ENCODE measurements at regions not wholly inside any gene's neighbourhood (a gene's known extent, or its start where the extent isn't known, plus 50 kb on each side); places are given as distances from the start of the nearest gene placed in this dataset.

DNA sequence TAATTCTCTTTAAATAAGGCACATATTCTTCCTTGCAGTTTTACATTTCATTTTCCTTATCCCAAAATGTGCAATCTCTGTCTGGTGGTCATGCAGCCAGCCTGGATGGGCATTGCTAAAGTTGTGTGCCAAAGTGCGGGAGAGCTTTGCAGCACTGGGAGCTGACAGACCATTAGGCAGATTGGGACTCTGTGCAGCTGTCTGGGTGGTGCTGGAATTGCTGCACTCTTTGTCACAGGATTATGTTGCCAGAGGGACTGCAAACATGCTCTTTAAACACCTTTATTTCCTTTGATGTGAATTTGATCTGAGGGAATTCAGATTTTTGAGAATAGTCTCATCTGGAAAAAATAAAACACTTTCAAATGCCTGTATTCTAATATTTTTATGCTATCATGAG lies 956.2 kb upstream of the DIAPH2 start:
- Mint-ChIP-seq H3K4me3 (no peak overlapping the region), H3K36me3 (ENCODE audit: low read depth) (no peaks in the 10 kb centered on the region), H3K9me3 (no peaks in the 10 kb centered on the region), H3K4me1 (ENCODE audit: low read depth) (no peaks in the 10 kb centered on the region), H3K27ac (no peak overlapping the region), H3K27me3 (ENCODE audit: insufficient read depth) (no peaks in the 10 kb centered on the region)
- TF ChIP-seq, protein P1, sequence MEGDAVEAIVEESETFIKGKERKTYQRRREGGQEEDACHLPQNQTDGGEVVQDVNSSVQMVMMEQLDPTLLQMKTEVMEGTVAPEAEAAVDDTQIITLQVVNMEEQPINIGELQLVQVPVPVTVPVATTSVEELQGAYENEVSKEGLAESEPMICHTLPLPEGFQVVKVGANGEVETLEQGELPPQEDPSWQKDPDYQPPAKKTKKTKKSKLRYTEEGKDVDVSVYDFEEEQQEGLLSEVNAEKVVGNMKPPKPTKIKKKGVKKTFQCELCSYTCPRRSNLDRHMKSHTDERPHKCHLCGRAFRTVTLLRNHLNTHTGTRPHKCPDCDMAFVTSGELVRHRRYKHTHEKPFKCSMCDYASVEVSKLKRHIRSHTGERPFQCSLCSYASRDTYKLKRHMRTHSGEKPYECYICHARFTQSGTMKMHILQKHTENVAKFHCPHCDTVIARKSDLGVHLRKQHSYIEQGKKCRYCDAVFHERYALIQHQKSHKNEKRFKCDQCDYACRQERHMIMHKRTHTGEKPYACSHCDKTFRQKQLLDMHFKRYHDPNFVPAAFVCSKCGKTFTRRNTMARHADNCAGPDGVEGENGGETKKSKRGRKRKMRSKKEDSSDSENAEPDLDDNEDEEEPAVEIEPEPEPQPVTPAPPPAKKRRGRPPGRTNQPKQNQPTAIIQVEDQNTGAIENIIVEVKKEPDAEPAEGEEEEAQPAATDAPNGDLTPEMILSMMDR (IDR thresholded peaks at IDR 0.05), result no peak
- no peak for DNase-seq

DNA sequence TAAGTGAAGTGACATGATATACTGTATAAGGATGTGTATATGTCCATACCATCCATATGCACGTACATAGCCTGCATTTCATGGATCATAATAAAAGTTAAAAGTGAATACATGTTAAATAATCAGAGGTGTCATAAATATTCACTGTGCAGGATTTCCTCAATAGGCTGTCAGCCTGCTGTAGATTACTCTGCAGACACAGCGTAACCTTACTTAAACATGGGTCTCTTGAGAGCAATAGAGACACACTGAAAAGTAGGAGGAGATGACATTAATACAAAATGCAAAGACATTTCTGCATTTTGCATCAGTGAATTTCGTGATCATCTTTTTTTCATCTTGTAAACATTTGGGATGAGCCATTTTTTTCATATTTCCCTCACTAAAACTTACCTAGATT lies 955.2 kb upstream of the DIAPH2 start:
- TF ChIP-seq, protein P1 (IDR thresholded peaks at IDR 0.05), result no peak

DNA sequence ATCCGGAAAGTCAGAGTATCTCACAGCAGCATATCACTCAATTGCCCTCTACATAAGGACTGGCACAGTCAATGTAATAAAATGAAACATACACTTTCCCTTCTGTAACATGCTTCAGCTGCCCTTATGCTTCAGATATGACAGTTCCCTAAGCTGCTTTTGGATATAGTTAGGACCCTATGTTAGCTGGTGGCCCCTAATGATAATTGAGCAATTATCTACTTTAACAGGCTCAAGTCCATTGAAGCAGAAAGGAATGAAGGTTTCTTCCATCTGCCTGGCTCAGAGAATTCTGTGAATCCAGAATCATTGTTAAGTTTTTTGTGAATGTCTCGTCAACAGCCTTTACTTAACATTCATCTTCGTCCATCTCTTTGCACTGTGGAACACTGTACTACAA lies 951.2 kb upstream of the DIAPH2 start:
- TF ChIP-seq, protein P1 (IDR thresholded peaks at IDR 0.05), result no peak
- H3K27ac Mint-ChIP-seq, result no peak overlapping the region
- no peaks in the 10 kb centered on the region for H3K4me1 Mint-ChIP-seq (ENCODE audit: low read depth)
- DNase-seq, result no peak
- H3K4me3 Mint-ChIP-seq, result no peak overlapping the region
- H3K36me3 Mint-ChIP-seq (ENCODE audit: low read depth), result no peaks in the 10 kb centered on the region
- peaks cover 14% of the 10 kb centered on the region; the same call in 1 of the 2 replicates for H3K9me3 Mint-ChIP-seq
- no peaks in the 10 kb centered on the region for H3K27me3 Mint-ChIP-seq (ENCODE audit: insufficient read depth)

More for the DNA sequence above, 955.2 kb upstream of the DIAPH2 start:
- H3K4me3 Mint-ChIP-seq, result no peak overlapping the region
- no peaks in the 10 kb centered on the region for H3K4me1 Mint-ChIP-seq (ENCODE audit: low read depth)
- no peaks in the 10 kb centered on the region for H3K27me3 Mint-ChIP-seq (ENCODE audit: insufficient read depth)
- peaks cover 5% of the 10 kb centered on the region; the same call in 1 of the 2 replicates for H3K9me3 Mint-ChIP-seq
- DNase-seq, result no peak
- no peaks in the 10 kb centered on the region for H3K36me3 Mint-ChIP-seq (ENCODE audit: low read depth)
- no peak overlapping the region for H3K27ac Mint-ChIP-seq

DNA sequence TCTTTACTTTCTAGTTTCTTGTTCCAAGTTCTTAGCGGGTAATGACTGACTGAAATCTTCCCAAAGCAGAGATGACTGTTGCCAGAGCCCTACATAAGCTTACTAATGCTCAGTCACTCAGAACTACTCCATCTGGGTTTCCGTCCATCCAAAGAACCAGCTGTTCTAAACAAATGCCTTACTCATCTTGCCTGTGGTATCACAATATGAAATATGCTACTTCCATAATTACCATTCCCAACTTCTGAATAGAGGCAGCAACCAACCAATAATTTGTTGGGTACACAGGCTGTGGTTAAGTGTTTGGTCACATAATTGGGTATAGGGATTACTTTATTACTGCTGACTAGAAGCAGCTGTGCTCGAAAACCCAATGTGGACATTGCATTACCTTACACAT lies 930.2 kb upstream of the DIAPH2 start:
- Mint-ChIP-seq H3K27me3 (ENCODE audit: insufficient read depth) (no peaks in the 10 kb centered on the region), H3K27ac (no peak overlapping the region), H3K36me3 (ENCODE audit: low read depth) (no peaks in the 10 kb centered on the region), H3K9me3 (peaks cover 4% of the 10 kb centered on the region; the same call in 1 of the 2 replicates), H3K4me1 (ENCODE audit: low read depth) (no peaks in the 10 kb centered on the region), H3K4me3 (no peak overlapping the region)
- TF ChIP-seq, protein P1 (IDR thresholded peaks at IDR 0.05), result no peak
- DNase-seq, result no peak

GRCh38 chrX:95760356-95760755 lies 924.3 kb upstream of the DIAPH2 start:
- DNase-seq, result no peak
- no peak overlapping the region for H3K27ac Mint-ChIP-seq

More at GRCh38 chrX:95760356-95760755, 924.3 kb upstream of the DIAPH2 start:
- no peaks in the 10 kb centered on the region for H3K27me3 Mint-ChIP-seq (ENCODE audit: insufficient read depth)
- peaks cover 4% of the 10 kb centered on the region; the same call in 1 of the 2 replicates for H3K9me3 Mint-ChIP-seq
- TF ChIP-seq, protein P1 (IDR thresholded peaks at IDR 0.05), result no peak
- no peaks in the 10 kb centered on the region for H3K36me3 Mint-ChIP-seq (ENCODE audit: low read depth)
- H3K4me1 Mint-ChIP-seq (ENCODE audit: low read depth), result no peaks in the 10 kb centered on the region
- no peak overlapping the region for H3K4me3 Mint-ChIP-seq
